ENCODE measurements at regions not wholly inside any gene's neighbourhood (a gene's known extent, or its start where the extent isn't known, plus 50 kb on each side); places are given as distances from the start of the nearest gene placed in this dataset.

DNA sequence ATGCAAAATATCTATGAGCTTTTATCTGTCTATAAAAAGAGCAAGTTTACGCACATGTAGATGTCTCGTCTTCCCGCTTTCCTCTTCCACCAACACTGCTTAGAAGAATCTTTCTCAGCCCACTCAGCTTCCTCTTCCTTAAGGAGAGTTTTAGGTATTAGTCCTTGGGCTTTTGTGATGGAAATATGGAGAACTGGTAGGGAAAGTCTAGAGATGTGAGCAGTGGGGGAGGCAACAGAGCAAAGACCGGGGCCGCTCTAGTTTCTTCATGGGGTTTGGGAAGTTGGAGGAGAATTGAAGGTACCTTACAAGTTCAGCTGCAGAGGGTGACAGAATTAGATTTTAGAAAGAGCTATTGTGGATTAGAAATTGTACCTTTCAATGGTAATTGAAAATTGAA, 56.3 kb upstream of the CPNE8 start:
- no peak for TF ChIP-seq EZH2 (IDR thresholded peaks at IDR 0.05; ENCODE audit: borderline replicate concordance, insufficient read depth, low read length, poor library complexity, severe bottlenecking)
- TF ChIP-seq, protein P1, sequence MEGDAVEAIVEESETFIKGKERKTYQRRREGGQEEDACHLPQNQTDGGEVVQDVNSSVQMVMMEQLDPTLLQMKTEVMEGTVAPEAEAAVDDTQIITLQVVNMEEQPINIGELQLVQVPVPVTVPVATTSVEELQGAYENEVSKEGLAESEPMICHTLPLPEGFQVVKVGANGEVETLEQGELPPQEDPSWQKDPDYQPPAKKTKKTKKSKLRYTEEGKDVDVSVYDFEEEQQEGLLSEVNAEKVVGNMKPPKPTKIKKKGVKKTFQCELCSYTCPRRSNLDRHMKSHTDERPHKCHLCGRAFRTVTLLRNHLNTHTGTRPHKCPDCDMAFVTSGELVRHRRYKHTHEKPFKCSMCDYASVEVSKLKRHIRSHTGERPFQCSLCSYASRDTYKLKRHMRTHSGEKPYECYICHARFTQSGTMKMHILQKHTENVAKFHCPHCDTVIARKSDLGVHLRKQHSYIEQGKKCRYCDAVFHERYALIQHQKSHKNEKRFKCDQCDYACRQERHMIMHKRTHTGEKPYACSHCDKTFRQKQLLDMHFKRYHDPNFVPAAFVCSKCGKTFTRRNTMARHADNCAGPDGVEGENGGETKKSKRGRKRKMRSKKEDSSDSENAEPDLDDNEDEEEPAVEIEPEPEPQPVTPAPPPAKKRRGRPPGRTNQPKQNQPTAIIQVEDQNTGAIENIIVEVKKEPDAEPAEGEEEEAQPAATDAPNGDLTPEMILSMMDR (IDR thresholded peaks at IDR 0.05; ENCODE audit: poor library complexity, severe bottlenecking) = no peak
- no peak for TF ChIP-seq TAF1 (IDR thresholded peaks at IDR 0.05; ENCODE audit: low read depth)
- TF ChIP-seq EP300 (conservative IDR thresholded peaks at IDR 0.05; ENCODE audit: poor library complexity, severe bottlenecking) = no peak
- TF ChIP-seq POLR2AphosphoS5 (IDR thresholded peaks at IDR 0.05) = no peak
- no peak for TF ChIP-seq RAD21 (conservative IDR thresholded peaks at IDR 0.05)
